SIG-M5 treated with dmso at 0.1 percent for 504 hours (cell line): ENCODE measurements at regions not wholly inside any gene's neighbourhood (a gene's known extent, or its start where the extent isn't known, plus 50 kb on each side); places are given as distances from the start of the nearest gene placed in this dataset.

Experiments used
- DNase-seq: peaks from one replicate; lab custom pipeline; 2025; ENCODE audit not compliant: unreplicated experiment; lab: John Stamatoyannopoulos, UW

DNA sequence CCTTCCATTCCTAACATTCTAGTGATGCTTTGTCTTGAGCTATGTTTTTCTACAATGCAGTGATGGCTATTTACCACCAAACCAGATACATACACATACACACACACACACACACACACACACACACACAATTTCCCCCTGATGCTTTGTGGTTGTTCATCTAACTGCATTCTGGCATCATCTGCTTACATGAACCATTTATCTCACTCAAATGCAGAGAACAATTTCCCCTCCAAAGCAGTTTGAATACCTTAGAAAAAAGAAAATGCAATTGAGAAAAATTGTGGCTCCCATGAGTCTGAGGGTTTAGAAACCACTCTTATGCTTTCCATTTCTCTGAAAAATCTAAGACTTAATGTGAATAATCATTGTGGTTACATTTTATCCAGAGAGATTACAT is 1024.8 kb downstream of the TLE4 start:
- DNase-seq: no peak

DNA sequence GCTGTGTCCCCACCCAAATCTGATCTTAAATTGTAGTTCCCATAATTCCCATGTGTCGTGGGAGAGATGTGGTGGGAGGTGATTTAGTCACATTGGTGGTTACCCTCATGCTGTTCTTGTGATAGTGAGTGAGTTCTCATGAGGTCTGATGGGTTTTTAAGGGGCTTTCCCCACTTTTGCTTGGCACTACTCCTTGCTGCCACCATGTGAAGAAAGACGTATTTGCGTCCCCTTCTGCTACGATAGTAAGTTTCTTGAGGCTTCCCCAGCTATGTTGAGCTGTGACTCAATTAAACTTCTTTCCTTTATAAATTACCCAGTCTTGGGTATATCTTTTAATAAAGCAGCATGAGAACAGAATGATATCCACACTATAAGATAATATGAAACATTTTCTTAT is 1023.4 kb downstream of the TLE4 start:
- DNase-seq: no peak

DNA sequence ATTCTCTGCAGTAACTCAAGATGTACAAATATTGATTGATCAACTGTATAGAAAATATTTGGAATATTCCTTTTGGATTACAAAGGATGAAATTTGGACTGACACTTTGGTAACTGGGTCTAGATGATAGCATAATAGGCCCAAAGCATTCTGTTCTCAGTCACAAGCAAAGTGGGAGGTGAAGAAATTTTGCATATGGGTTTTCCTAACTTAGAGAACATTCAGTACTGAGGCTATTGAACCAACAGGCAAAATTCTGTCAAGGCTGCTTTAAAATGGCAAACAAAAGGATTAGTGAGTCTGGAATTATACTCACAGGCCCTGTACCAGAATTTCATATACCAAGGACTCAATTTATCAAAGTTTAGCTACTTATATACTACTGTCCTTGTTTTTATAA is 1020.6 kb downstream of the TLE4 start:
- DNase-seq: no peak

DNA sequence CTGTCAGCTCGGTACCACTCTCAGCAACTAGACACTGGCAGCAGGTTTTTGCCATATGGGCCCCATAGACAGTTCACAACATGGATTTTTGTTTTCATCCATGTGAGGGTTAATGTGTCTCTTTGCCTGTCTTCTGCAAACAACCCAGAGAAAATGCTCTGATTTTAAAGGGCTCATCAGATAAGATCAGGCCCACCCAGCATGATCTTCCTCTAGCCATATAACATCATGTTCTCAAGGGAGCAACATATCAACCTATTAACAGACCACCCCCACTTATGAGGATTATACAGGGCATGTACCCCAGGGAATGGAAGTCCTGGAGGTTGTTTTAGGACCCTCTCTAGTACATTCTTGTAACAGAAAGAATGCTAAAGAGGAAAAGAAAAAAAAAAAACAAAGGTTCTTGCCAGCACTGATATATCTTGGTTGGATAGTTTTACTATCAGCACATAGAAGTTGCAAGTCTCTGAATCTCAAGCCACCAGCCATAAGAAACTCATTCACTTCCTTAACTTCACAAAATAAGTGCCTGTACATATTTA is 1015.1 kb downstream of the TLE4 start:
- no peak for DNase-seq

DNA sequence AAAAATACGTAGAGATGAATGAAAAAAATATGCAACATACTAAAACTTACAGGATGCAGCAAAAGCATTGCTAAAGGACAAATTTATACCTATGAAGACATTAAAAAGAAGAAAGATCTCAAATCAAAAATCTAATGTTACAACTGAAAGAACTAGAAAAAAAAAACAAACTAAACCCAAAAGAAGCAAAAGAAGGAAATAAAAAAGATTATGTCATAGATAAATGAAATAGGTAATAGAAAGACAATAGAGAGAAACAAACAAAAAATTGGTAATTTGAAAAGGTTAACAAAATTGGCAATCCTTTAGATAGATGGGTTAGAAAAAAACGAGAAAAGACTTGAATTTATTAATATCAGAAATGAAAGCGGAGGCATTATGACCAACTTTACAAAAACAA is 1000.2 kb downstream of the TLE4 start:
- no peak for DNase-seq

DNA sequence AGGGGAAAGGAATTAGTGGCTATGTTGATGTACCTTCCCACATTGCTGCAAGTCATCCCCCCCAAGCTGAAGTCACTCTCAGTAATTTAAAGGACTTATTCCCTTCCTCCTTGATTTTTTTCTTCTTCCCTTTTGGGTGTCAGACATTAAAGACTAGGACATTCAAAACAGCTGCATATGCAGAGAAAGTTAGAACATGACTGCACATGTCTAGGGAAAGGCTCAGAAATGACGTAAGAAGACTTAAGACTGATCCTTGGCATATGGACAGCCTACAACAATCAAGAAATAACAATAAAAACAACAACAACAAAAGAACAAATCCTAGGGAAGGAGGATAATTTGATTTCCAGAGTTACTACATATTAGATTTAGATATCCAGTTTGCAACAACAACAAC is 997.5 kb downstream of the TLE4 start:
- no peak for DNase-seq

DNA sequence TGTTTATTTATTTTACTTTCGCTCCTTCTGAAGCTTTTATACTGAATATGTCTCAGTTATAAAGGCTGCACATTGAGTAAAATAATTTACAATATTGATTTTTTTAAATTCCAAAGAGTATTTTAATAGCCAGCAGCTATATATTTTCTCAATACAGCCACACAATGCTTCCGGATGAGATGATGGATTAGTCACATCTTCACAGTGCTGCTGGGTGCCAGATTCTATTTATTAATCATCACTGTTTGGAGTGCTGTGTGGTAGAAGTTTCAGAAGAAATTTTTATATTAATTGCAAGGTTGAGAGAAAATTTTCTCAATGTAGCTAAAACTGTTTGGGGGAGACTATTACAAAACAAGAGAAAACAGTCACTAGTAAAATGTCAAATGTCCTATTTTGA is 989.8 kb downstream of the TLE4 start:
- DNase-seq: no peak

DNA sequence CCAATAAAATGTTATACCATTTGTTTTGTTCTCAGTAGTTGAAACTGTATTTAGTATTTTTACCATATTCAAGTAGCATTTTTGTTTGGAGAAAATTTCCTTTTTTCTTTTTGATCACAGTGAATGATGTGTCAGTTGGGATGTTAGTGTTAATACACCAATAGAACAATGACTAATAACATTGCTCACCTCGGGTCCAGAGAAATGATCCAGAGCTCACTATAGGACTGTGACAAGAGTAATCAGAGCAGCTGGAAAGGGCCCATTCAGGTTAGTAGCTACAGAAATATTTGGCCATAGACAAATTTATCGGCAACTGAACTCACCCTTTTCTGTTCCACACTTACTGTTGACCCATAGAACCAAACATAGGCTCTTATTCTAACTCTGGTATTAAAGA is 989.2 kb downstream of the TLE4 start:
- no peak for DNase-seq

DNA sequence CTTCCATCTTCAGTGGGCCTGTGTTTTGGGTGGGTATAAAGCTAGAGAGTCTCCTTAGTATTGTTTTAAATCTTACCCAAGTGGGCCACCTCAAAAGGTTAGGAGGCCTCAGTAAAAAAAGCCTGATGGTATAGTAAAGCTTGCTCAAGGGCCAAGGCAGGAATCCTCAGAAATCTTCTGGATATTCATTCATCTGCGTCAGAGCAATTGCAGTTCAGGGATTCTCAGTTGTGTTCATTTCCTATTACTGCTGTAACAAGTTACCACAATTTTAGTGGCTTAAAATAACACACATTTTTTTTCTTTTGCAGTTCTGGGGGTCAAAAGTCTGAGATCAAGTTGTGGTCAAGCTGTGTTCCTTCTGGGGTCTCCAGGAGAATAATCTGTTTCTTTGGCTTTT is 985.5 kb downstream of the TLE4 start:
- no peak for DNase-seq

DNA sequence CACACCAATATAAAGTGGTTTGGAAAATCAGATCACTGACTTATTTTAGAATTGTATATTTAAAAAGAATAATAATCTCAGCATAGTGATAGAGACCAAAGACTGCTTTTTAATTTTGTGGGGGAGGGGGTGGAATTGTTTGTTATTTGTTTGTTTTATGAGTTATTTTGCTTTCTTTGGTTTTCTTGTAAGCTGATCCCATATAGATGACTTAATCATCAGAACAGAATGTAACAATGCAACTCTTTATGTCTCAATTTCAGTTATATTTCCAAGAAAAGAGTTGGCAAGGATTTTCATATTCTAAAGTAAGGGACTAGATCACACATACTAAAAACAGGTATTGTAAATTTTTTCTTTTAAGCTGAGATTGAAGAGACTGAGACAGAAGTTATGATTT is 984.9 kb downstream of the TLE4 start:
- DNase-seq: no peak

DNA sequence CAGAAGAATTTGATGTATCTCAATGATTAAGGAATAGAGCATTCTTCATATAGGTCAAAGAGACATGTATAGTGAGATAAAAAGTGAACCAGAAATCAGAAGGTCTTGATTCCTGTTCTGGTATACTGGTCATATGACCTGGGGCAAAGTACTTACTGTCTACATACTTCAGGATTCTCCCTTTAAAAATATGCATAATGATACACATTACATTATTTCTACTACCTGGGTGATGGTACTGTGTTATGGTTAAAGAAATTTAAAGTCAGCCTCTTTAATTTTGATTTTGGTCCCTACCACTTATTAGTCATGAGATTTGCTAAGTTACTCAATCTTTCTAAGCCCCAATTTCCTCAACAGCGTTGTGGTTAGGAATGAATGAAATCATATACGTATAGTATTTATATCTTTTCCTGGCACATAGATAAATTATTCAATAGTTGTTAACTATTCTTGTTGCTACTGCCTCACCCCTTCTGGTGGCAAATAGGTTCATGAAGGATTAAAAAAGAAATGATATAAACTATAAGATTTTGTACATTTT is 984.1 kb downstream of the TLE4 start:
- DNase-seq: no peak

DNA sequence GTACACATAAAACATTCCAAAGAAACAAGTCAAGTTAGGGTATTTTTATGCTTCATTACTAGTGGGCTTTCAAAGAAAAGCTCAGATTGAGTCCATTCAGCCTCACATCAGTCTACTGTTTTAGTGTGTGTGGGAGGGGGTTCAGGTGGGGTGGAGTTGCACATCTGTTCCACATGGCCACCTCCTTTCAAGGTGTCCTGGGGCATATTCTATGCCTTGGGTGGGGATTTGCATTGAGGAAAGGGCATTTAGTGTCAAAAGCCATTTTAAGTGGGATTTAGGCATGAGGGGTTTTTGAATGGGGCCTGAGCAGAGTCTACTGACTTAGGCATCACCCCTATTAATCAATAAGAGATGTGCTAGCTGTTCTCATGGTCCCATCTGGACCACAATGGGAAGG is 983.1 kb downstream of the TLE4 start:
- no peak for DNase-seq

DNA sequence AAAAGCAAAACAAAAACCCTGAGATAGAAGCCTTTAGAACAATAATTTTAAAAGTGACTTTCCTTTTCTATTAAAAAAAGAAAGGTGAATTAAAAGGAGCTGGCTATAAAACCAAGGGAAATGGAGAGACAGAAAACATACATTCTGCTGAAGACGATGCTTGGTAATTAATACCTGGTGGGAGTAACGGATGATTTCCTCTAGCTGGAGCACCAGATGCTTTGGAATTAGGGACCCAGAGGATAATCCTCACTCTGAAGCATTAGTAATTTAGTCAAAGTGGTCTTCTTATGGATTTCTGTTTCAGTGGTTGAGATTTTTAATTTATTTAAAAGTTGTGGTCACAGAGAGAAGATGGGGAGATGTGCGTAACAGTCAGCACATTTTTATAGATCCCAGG is 982.5 kb downstream of the TLE4 start:
- no peak for DNase-seq

DNA sequence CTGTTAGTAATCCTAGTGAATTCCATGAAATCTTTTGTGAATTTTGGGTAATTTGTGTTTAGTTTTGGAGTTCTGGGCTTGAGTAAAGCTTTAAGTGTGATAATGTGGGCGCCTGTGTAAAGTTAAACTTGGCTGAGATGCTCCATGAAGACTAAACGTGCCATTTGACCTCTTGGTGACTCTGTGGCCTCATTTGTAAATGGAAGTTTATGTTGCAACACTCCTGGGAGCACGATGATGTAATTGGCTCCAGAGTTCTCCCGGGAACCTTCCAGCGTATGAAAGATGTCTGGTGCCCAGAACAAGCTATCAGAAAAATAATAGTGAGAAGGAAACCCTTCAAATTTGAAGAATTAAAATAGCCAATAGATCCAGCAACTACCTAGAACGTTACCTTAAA is 981.2 kb downstream of the TLE4 start:
- no peak for DNase-seq

DNA sequence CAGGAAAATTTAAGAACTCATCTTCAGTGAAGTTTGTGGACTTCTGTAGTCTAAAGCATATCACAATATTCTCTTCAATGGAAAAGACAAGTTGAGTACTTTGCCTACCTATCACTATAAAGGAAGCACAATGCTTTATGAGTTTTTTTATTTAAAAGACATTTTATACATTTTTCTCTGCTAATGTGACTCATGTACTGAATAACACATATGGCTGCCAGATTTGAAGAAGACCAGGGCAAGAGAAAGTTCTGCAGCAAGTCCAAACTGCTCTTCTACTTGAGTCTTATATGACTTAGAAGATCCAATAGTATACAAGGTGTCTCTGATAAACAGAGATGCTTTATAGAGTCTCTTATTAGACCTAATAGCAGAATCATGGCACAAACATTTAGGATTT is 978.4 kb downstream of the TLE4 start:
- no peak for DNase-seq

DNA sequence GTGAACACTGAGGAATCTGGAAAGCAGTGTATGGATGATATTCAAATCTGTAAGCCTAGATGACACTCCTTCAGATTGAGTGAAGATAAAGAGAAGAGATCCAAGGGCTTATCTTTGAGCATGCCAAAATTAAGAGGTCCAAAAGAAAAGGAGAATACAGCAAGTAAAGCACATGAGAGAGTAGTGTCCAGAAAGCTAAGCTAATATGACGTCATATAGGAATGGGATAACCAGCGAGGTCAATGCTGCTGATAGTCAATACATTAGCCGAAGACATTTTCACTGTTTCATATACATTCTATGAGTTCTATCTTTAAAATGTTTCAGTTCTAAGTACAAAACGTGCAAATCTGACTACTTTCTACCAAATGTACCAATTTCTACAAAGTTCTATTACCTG is 975.8 kb downstream of the TLE4 start:
- no peak for DNase-seq

DNA sequence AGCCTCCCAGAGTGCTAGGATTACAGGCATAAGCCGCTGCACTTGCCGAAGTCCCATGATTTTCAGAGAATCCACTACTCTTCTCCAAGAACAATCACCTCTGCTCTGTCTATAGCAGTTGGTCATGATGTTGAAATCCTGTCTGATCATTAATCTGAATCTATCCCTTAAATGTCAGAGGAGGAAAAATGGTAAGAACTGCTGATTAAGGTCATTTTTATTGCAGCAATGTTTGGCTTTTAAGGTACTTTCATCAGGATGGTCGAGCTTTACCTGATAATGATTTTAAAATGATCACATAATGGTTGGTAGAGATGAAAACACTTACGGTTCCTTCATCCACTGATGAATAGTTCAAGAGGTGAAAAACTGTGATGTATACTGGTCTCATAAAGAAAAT is 968.6 kb downstream of the TLE4 start:
- DNase-seq: no peak

DNA sequence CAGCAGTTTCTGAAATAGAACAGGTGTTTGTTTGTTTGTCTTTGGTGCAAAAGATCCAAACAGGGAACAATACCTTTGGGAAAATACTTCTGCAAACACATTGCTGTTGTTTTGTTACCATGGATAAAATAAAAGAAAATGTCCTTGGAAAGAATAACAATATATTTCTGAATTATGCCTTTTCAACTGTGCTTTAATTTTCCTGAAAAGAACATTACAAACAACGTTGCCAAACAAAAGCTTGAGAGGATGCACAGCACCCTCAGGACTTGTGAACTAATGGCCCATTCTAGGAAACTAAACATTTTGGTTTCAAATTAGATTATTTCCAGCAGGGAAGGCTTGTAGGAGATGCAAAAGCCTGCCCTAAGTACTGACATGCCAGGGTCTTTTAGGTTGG is 967.2 kb downstream of the TLE4 start:
- no peak for DNase-seq

DNA sequence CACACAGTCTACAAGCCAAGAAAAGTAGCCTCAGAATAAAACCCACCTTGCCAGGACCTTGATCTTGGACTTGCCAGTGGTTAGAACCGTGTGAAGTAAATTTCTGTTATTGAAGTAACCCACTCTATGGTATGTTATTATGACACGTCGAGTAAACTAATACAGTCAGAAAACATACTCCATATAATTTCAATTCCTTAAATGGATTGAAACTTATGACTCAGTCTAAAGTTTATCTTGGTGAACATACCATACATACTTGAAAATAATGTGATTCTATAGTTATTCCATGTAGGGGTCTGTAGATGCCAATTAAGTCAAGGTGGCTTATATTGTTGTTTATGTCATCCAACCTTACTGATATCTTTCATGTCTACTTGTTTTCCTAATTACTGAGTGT is 950.7 kb downstream of the TLE4 start:
- no peak for DNase-seq

DNA sequence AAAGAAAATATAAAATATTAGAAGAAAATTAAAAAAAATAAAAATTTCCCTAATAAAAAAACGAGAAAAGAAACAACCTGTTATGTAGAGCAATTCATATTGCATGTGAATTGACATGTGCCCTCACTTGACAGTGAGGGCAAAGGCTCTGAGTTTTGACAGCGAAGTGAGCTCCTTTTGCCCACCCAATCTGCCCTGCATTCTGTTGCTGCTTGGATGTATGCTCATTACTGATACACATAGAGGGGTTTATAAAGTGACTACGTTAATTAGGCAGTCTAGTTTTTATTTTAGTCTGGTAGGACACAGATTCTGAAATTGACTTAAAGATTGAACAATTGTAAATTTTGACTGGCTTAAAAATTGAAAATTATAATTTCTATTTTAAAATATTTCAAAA is 949.4 kb downstream of the TLE4 start:
- DNase-seq: no peak

DNA sequence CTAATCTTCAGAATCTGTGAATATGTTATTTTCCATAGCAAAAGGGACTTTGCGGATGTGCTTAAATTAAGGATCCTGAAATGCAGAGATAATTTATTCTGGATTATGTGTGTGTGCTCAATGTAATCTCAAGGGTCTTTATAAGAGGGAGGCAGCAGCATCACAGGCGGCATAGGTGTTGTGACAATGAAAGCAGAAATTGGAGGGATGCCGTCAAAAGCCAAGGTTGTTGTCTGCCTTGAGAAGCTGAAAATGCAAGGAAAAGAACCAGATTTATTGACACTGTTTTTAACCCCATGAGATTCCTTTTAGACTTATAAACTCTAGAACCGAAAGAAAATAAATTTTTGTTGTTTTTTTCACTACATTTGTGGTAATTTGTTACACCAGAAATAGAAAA is 948.5 kb downstream of the TLE4 start:
- no peak for DNase-seq

DNA sequence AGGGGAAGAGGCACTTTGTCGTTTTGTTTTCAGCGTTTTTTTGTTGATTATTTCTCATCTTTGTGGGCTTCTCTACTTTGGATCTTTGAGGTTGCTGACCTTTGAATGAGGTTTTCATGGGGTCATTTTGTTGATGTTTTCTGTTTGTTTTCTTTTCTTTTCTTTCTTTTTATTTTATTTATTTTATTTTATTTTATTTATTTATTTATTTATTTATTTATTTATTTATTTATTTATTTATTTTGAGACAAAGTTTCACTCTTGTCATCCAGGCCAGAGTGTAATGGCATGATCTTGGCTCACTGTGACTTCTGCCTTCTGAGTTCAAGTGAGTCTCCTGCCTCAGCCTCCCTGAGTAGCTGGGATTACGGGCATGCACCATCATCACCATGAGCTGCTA is 946.7 kb downstream of the TLE4 start:
- no peak for DNase-seq

DNA sequence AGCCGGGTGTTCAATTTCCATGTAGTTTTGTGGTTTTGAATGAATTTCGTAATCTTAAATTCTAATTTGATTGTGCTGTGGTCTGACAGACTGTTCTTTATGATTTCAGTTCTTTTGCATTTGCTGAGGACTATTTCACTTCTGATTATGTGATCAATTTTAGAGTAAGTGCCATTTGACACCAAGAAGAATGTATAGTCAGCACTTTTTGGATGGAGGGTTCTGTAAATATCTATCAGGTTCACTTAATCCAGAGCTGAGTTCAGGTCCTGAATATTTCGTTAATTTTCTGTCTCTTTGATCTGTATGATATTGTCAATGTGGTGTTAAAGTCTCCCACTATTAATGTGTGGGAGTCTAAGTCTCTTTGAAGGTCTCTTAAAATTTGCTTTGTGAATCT is 944.9 kb downstream of the TLE4 start:
- DNase-seq: no peak

DNA sequence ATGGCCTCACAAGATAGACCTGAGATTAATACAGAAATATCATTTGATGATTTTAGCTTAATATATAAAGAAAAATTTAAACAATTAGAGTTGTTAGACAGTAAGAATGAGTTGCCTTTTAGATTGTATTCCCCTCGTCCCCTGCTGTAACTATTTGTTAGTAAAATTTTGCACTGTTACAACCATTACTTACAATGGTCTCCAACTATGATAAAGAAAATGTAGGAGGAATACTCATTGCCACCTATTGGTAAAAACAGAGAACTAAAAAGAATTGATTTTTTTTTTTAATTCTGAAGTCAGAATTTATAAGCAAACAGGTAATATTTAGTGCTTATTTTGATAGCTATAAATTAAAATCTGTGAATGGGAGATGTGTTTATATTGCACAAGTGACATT is 937.6 kb downstream of the TLE4 start:
- no peak for DNase-seq
